Endothelial cell of umbilical vein (primary cell): ENCODE measurements at regions not wholly inside any gene's neighbourhood (a gene's known extent, or its start where the extent isn't known, plus 50 kb on each side); places are given as distances from the start of the nearest gene placed in this dataset.

Experiments
- BruUV-seq: library from RNA; stranded (reverse); fragments of 400-500 nt; replicated peaks from 2 replicates; lab custom pipeline; 2021; lab: Mats Ljungman, UMichigan
- CTCF ChIA-PET: fragments of 300-600, 350-600 bp; sonication (Branson Sonifier 250); formaldehyde crosslinking; loops from one replicate; lab custom pipeline; 2021; ENCODE audit warnings: antibody characterized with exemption, inconsistent platforms; lab: Charles Lee
- POLR2A ChIA-PET: fragments of 300-600, 350-600 bp; sonication (Branson Sonifier 250); formaldehyde crosslinking; loops from one replicate; lab custom pipeline; 2021; ENCODE audit warnings: antibody characterized with exemption, inconsistent platforms; lab: Charles Lee
- DNase-seq: peaks from one replicate; pipeline ENCODE4 v3.0.0-alpha.2; 2011; ENCODE audit warnings: low read depth, low spot score
- FAIRE-seq: peaks from 2 replicates; lab custom pipeline; 2011; peaks lifted over from hg19 to GRCh38; lab: Jason Lieb, UNC
- H2AFZ ChIP-seq: 2 replicates; pipeline ENCODE4 v1.6.0; 2012; ENCODE audit warnings: low read depth, low read length, control low read depth, inconsistent platforms
- H3K27ac ChIP-seq: 2 replicates; pipeline ENCODE4 v1.5.1; 2011; ENCODE audit warnings: low read depth, mild to moderate bottlenecking, control low read depth, low read length, moderate library complexity; ENCODE audit not compliant: insufficient read depth
- H3K27me3 ChIP-seq, 2 experiments: 2 replicates each; pipeline versions ENCODE4 v1.6.0 to v1.6.1; 2011; ENCODE audit warnings: low read length in 2 of 2, mixed read lengths in 1 of 2; ENCODE audit not compliant: control insufficient read depth in 2 of 2, insufficient read depth in 2 of 2
- H3K36me3 ChIP-seq, 2 experiments: 2 replicates in 1 of 2; 3 replicates in 1 of 2; pipeline ENCODE4 v1.5.1; 2011; ENCODE audit warnings: low read length in 2 of 2, mild to moderate bottlenecking in 1 of 2, moderate library complexity in 1 of 2; ENCODE audit not compliant: control insufficient read depth in 2 of 2, insufficient read depth in 2 of 2; ENCODE audit errors: extremely low read depth in 1 of 2
- H3K4me1 ChIP-seq: 3 replicates; pipeline ENCODE4 v1.5.1; 2011; ENCODE audit warnings: mild to moderate bottlenecking, low read length; ENCODE audit not compliant: control insufficient read depth, insufficient read depth; ENCODE audit errors: extremely low read depth
- H3K4me2 ChIP-seq: 2 replicates; pipeline ENCODE4 v1.6.1; 2011; ENCODE audit warnings: low read length, control low read depth, mixed read lengths; ENCODE audit not compliant: insufficient read depth
- H3K4me3 ChIP-seq, 3 experiments: fragments of 200-600 bp in 1 of 3; sonication (generic), shearing (Covaris generic) in 1 of 3; replicated peaks in 1 of 3; 2 replicates each; pipeline ENCODE4 v1.5.1; 2011 to 2016; ENCODE audit warnings: control low read depth in 3 of 3, low read length in 3 of 3, mild to moderate bottlenecking in 2 of 3, inconsistent platforms in 1 of 3, low read depth in 1 of 3, moderate library complexity in 1 of 3; ENCODE audit not compliant: insufficient read depth in 1 of 3
- H3K79me2 ChIP-seq: 2 replicates; pipeline ENCODE4 v1.6.0; 2012; ENCODE audit warnings: low read length, inconsistent platforms; ENCODE audit not compliant: control insufficient read depth, insufficient read depth
- H3K9ac ChIP-seq: replicated peaks from 2 replicates; pipeline ENCODE3; 2011; ENCODE audit warnings: low read length, control low read depth; ENCODE audit not compliant: insufficient read depth; ENCODE audit errors: extremely low read depth
- H3K9me1 ChIP-seq: replicated peaks from 3 replicates; pipeline ENCODE4 v1.6.0; 2011; ENCODE audit warnings: mild to moderate bottlenecking, low read length; ENCODE audit not compliant: control insufficient read depth, insufficient read depth; ENCODE audit errors: extremely low read depth
- H3K9me3 ChIP-seq: replicated peaks from 2 replicates; pipeline ENCODE4 v1.5.1; 2012; ENCODE audit warnings: low read length, inconsistent platforms; ENCODE audit not compliant: control insufficient read depth, insufficient read depth
- H4K20me1 ChIP-seq: replicated peaks from 2 replicates; pipeline ENCODE3; 2011; ENCODE audit warnings: mild to moderate bottlenecking, low read length; ENCODE audit not compliant: control insufficient read depth, insufficient read depth; ENCODE audit errors: extremely low read depth
- EZH2 ChIP-seq: IDR thresholded peaks from 2 replicates; pipeline ENCODE4 v1.6.1; 2012; ENCODE audit warnings: borderline replicate concordance, low read depth, mild to moderate bottlenecking, moderate library complexity, low read length, inconsistent platforms; ENCODE audit not compliant: severe bottlenecking
- FOS ChIP-seq: IDR thresholded peaks from 2 replicates; pipeline ENCODE4 v1.6.1; 2011; ENCODE audit warnings: mild to moderate bottlenecking, low read length, moderate library complexity, borderline replicate concordance; ENCODE audit not compliant: insufficient read depth
- GATA2 ChIP-seq: IDR thresholded peaks from 2 replicates; pipeline ENCODE4 v1.7.0; 2011; ENCODE audit warnings: low read depth, mild to moderate bottlenecking, moderate library complexity, mixed read lengths, low read length; ENCODE audit not compliant: insufficient read length, insufficient read depth
- JUN ChIP-seq: IDR thresholded peaks from 2 replicates; pipeline ENCODE4 v1.6.1; 2011; ENCODE audit warnings: borderline replicate concordance, low read depth; ENCODE audit not compliant: insufficient read length, insufficient read depth
- MYC ChIP-seq: IDR thresholded peaks from one replicate; pipeline ENCODE4 v1.6.1; 2011; ENCODE audit warnings: mild to moderate bottlenecking, low read depth, low read length
- POLR2A ChIP-seq: IDR thresholded peaks from 2 replicates; pipeline ENCODE4 v1.6.1; 2012; ENCODE audit warnings: low read depth, mild to moderate bottlenecking, control low read depth, low read length
- POLR2AphosphoS5 ChIP-seq: IDR thresholded peaks from 2 replicates; pipeline ENCODE4 v1.6.1; 2012; ENCODE audit warnings: low read depth, mild to moderate bottlenecking, control low read depth, low read length, moderate library complexity; ENCODE audit not compliant: insufficient read depth
- dilution Hi-C: fragments of 300-500 bp; cut with MboI; formaldehyde crosslinking; loops from one replicate; pipeline ENCODE4 v1.15.0; 2019; ENCODE audit warnings: low sequenced_read_pairs; ENCODE audit not compliant: extremely low pct_ligation_motif_present
- intact Hi-C: fragments of 100-400 bp; cut with micrococcal nuclease; formaldehyde crosslinking; loops from one replicate; pipeline ENCODE4 v1.10.0; 2022
- TF ChIP-seq, protein P1 (sequence below), 2 donors: IDR thresholded peaks; 1 replicate in 1 of 2; 2 replicates in 1 of 2; pipeline ENCODE4 v1.5.1; 2011; ENCODE audit warnings: low read length in 2 of 2, mild to moderate bottlenecking in 2 of 2, moderate library complexity in 2 of 2, control low read depth in 1 of 2, inconsistent platforms in 1 of 2, low read depth in 1 of 2; ENCODE audit not compliant: insufficient read depth in 1 of 2; ENCODE audit errors: extremely low read depth in 1 of 2
- TF ChIP-seq, protein P2 (sequence below): IDR thresholded peaks from 2 replicates; pipeline ENCODE4 v1.6.1; 2011; ENCODE audit not compliant: insufficient read depth, insufficient read length

- DNase-seq: no peak
- Histone ChIP-seq H3K9me1 (no peaks in the 10 kb centered on the region), H3K9me3 (no peaks in the 10 kb centered on the region), H2AFZ (no peak overlapping the region), H3K4me2 (no peak overlapping the region), H4K20me1 (no peaks in the 10 kb centered on the region), H3K4me3 (no peak overlapping the region), H3K27me3 (no peaks in the 10 kb centered on the region), H3K4me1 (no peaks in the 10 kb centered on the region), H3K79me2 (no peaks in the 10 kb centered on the region), H3K27ac (no peak overlapping the region), H3K9ac (no peak overlapping the region), H3K36me3 (no peaks in the 10 kb centered on the region)
- ChIA-PET CTCF (no interaction called here), POLR2A (no interaction called here)
- dilution Hi-C loops (no loop called here), intact Hi-C loops (no loop called here)
- TF ChIP-seq FOS (no peak), POLR2AphosphoS5 (no peak), EZH2 (no peak), MYC (no peak), GATA2 (no peak), JUN (no peak), POLR2A (no peak)
- TF ChIP-seq, protein P1, sequence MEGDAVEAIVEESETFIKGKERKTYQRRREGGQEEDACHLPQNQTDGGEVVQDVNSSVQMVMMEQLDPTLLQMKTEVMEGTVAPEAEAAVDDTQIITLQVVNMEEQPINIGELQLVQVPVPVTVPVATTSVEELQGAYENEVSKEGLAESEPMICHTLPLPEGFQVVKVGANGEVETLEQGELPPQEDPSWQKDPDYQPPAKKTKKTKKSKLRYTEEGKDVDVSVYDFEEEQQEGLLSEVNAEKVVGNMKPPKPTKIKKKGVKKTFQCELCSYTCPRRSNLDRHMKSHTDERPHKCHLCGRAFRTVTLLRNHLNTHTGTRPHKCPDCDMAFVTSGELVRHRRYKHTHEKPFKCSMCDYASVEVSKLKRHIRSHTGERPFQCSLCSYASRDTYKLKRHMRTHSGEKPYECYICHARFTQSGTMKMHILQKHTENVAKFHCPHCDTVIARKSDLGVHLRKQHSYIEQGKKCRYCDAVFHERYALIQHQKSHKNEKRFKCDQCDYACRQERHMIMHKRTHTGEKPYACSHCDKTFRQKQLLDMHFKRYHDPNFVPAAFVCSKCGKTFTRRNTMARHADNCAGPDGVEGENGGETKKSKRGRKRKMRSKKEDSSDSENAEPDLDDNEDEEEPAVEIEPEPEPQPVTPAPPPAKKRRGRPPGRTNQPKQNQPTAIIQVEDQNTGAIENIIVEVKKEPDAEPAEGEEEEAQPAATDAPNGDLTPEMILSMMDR (IDR thresholded peaks at IDR 0.05; ENCODE audit: extremely low read depth in 1 of 2, insufficient read depth in 1 of 2, low read depth in 1 of 2, low read length in 2 of 2): no peak
- TF ChIP-seq, protein P2, sequence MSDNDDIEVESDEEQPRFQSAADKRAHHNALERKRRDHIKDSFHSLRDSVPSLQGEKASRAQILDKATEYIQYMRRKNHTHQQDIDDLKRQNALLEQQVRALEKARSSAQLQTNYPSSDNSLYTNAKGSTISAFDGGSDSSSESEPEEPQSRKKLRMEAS: no peak
- BruUV-seq: no TSS peak
- no peak for FAIRE-seq
Observed at GRCh38 chrX:139049465-139049864, 337.9 kb upstream of the FGF13 start.
